HG03342 (cell line): ENCODE measurements at regions not wholly inside any gene's neighbourhood (a gene's known extent, or its start where the extent isn't known, plus 50 kb on each side); places are given as distances from the start of the nearest gene placed in this dataset.
"Not testable (repeated sequence)": the region's sequence is repeated elsewhere in the genome, so short reads cannot be mapped to it uniquely, and the experiment has no call there.

Source experiments
- ATAC-seq: cut with Tn5 transposase; IDR thresholded peaks from one replicate; pipeline ENCODE4 v1.9.1; 2021; ENCODE audit warnings: mild to moderate bottlenecking, moderate library complexity; ENCODE audit not compliant: unreplicated experiment

DNA sequence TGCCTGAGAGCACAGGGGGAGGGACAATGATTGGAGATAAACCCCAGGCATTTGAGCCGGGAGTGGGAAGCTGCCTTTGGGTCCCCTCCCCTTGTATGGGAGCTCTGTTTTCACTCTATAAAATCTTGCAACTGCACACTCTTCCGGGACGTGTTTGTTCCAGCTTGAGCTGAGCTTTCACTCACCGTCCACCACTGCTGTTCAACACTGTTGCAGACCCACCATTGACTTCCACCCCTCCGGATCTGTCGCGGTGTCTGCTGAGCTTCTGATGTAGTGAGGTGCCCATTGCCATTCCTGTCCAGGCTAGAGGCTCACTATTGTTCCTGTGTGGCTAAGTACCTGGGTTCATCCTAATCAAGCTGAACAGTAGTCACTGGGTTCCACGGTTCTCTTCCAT is 231.6 kb upstream of the CWC22 start:
- no peak for ATAC-seq

DNA sequence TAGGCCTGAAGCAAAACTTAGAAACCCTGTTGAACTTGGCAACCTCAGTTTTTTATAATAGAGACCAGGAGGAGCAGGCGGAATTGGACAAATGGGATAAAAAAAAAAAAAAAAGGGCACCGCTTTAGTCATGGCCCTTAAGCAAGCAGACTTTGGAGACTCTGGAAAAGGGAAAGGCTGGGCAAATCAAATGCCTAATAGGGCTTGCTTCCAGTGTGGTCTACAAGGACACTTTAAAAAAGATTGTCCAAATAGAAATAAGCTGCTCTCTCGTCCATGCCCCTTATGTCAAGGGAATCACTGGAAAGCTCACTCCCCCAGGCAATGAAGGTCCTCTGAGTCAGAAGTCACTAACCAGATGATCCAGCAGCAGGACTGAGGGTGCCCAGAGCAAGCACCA is 229.0 kb upstream of the CWC22 start:
- not testable (repeated sequence) for ATAC-seq

DNA sequence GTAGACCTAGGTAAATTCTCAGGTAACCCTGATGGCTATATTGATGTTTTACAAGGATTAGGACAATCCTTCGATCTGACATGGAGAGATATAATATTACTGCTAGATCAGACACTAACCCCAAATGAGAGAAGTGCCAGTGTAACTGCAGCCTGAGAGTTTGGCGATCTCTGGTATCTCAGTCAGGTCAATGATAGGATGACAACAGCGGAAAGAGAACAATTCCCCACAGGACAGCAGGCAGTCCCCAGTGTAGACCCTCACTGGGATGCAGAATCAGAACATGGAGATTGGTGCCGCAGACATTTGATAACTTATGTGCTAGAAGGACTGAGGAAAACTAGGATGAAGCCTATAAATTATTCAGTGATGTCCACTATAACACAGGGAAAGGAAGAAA is 228.4 kb upstream of the CWC22 start:
- ATAC-seq = not testable (repeated sequence)

- ATAC-seq = not testable (repeated sequence)
Observed at GRCh38 chr2:180234991-180235390, 227.9 kb upstream of the CWC22 start.

DNA sequence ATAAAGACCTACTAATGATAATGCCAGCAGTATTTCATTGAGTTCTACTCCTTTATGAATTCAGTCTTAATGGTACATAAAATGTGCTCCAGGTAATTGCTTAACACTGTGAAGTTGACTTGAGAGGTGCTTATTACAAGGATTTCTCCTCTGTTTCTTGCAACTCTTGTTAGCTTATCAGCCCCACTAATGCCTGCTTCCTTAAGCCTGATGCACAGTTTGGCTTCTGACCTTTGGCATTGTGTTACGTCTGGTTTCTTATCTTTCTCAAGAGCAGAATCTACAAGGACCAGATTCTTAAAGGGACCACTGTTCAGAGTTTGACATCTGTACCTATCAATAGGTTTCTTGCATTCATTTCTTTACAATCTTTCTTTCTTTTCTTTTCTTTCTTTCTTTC is 223.9 kb upstream of the CWC22 start:
- ATAC-seq = no peak

- ATAC-seq = no peak
Observed at GRCh38 chr2:180227461-180227860, 220.4 kb upstream of the CWC22 start.

- no peak for ATAC-seq
Observed at GRCh38 chr2:180225118-180225517, 218.0 kb upstream of the CWC22 start.

- ATAC-seq = no peak
Observed at GRCh38 chr2:180222644-180223043, 215.5 kb upstream of the CWC22 start.

GRCh38 chr2:180219491-180219890 is 212.4 kb upstream of the CWC22 start:
- no peak for ATAC-seq

GRCh38 chr2:180208841-180209240 is 201.7 kb upstream of the CWC22 start:
- ATAC-seq = no peak

DNA sequence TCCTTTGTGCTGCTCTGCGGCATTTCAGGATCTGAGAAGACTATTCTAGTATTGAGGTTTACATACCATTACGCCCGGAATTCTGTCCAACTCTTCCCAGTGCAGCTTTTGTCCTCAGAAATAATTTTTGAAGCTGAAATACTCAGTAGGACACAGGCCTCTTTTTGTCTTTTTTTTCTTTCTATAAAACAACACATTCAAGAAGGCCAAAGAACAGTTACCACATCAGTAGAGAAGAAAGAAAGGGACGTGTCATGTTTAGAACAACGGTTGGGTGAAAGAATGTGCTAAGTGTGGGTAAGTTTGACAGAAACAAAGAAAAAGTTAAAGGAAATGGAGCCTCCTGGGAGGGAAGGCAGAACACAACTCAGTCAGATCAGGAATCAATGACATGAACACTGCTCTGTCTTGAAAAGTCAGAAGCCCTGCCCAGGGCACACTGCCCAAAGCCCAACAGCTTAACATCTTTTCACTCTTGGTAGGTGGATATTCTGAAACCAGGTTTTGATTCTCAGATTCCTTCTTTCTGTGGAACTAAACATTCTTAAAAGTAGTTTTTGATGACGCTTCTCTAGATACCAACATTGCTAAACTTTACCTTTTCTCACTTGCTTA is 198.6 kb upstream of the CWC22 start:
- ATAC-seq = no peak

GRCh38 chr2:180203972-180204371 is 196.9 kb upstream of the CWC22 start:
- no peak for ATAC-seq

DNA sequence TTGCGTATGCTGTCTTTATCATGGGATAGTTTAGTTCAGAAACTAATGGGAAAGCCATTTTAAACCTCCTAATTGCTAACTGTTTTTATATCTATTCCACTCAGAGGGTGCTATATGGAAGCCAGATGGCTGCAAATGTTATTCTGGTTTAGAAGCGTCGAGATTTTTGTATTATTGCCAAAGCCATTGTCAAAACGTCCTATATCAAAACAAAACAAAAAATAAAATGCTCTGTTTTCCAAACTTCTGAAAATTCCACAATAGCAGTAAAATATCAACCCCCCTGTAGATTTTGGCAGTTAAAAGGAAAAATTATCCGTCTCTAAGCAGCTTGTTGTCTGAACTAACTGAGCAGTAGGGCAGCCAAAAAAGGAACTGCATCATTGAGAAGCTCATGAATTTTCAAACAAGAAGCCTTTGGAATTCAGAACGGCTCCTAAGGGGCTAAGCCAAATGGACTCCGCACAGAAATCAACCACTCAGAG is 195.4 kb upstream of the CWC22 start:
- no peak for ATAC-seq

DNA sequence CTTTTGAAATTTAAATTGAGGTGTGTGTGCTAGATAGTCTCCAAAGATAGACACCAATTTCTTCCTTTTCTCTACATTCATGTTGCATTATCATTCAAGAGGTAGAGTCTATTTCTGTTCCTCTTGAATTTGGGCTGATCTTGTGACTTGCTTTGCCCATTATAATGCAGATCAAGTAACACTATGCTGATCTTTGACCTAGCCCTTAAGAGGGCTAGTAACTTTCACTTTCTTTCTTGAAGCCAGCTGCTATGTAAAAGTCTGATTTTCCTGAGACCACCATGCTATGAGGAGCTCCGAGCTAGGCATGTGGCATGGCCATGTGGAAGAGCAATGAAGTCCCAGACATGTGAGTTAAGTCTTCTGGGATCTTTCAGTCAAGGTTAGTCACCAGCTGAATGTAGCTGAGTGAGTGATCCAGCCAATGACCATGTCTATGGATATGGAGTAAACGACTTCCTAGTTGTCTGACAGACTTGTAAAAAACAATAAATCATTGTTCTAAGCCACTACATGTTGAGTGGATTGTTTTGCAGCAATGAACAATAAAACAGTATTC is 189.4 kb upstream of the CWC22 start:
- no peak for ATAC-seq

- ATAC-seq = no peak
Observed at GRCh38 chr2:180195847-180196246, 188.8 kb upstream of the CWC22 start.

DNA sequence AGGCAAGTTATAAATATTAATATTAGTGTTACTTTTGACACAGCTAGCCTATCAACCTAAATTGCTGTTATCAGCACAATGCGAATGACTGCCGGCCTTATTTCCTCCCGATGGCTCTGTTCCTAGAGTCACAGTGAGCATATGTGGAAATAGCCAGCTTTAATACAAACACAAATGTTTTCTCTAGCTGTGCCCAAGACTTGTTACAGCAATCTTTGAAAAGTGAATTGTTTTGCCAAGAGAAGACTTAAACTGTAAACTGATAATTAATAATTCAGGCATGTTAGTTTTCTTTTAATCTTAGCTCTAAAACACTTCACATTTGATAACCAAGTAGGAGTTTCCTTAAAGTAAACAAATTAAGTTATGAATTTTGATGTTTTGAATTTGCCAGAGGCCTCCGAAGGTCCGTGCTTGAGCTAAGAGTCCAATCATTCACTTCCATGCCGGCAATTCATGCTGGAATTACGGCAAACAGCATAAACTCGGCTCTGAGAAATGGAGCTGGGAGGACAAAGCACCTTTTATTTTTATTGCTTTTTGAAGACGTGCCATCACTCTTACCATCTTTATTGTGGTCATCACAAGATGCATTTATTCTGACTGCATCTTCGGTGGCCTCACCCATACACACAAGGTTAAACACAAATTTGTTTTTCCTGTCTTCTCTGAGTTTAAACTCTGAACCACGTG is 184.5 kb upstream of the CWC22 start:
- no peak for ATAC-seq

GRCh38 chr2:180190851-180191250 is 183.8 kb upstream of the CWC22 start:
- ATAC-seq = no peak

DNA sequence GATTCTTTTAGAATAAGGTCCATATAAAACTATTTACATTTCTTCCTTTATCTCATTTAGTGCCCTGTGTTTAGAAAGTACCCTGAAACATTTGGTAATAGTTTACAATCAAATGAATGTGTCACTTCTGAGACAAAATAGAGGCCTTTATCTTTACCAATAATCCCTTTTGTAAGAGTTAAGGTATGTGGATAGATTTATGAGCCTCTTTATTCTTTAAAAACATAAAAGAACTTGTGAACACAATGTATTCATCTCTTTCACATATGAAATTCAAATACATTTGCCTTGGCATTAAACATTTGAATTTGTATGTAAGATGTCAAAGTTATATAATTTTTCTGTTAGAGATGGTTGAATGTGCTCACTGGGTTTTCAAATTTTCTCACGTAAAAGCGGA is 180.5 kb upstream of the CWC22 start:
- no peak for ATAC-seq

DNA sequence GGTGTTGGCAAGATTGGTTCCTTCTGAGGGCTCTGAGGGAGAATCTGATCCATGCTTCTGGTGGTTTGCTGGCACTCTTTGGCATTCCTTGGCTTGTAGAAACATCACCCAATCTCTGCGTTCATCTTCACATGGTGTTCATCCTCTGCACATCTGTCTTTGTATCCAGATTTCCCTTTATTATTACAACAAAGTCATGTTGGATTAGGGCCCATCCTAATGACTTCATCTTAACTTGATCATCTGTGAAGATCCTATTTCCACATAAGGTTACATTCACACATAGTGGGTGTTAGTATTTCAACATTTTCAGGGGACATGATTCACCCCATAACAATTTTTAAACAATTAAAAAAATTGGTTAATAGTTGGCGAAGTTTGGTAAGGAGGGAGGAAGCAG is 177.4 kb upstream of the CWC22 start:
- ATAC-seq = no peak

GRCh38 chr2:180180511-180180910 is 173.4 kb upstream of the CWC22 start:
- no peak for ATAC-seq

DNA sequence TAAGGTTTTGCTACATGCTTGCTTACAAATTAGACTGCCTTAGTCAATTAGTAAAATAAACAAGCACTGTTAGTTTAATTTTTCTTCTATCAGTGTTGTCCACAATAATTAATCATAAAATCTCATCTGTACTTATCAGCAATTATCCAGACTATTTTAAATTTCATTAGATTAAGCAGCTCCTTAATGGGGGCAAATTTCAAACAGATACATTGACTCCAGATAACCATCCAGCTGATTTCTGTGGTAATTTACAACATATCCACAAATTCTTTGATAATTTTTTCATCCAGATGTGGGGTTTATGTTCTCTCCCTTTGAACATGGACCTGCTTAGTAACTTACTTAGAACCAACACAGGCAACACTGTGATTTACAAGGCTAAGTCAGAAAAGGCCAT is 170.4 kb upstream of the CWC22 start:
- ATAC-seq = no peak

- no peak for ATAC-seq
Observed at GRCh38 chr2:180175736-180176135, 168.6 kb upstream of the CWC22 start.
